ENCODE measurements at regions not wholly inside any gene's neighbourhood (a gene's known extent, or its start where the extent isn't known, plus 50 kb on each side); places are given as distances from the start of the nearest gene placed in this dataset.
A peak's percentile ranks its signal among the peaks of the same experiment; 100 is the strongest.

DNA sequence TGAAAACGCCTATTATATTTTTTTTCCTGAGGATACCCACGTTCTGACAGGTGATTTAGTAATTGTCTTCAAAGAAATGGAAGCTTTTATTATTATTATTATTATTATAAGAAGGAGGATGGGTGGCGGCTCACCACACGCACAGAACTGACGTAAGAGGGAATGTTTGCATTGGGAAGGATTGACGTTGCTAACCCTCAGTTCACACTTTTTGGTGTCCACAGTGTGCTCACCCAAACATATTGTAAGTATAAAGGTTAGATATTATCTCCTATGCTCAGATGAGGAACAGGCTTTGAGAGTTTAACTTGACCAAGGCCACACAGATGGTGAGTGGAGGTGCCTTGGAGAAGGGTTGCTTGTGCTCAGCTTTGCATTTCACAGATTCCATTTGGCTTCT, 533.5 kb upstream of the TBL1XR1 start:
- no peak for DNase-seq

DNA sequence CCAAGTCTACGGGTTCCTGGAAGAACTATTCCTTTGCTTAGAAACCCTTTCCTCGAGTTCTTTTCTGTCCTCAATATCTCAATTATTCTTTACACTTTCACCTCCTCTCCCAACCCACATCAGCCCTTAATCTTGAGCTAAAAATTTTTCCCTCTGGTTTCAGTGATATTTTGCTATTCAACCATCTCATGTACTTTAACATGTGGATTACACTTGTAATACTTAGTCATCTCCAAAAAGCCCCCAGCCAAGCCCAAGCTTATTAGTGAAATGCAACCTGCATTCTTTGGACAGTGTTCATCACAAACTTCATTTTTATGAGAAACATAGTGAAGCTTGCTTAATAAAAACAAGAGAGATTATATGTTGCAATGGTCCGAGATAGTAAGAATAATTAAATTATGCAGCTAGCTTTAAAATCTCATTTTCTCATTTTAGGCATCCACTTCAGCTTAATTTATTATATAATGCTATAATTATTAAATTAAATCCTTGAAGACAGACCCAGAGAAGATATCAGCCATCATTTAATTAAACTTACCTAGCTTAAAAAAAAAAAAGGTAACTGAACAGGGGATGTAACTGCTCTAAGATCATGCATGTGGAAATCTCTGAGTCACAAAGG, 534.5 kb upstream of the TBL1XR1 start:
- DNase-seq: peak; percentile 80

DNA sequence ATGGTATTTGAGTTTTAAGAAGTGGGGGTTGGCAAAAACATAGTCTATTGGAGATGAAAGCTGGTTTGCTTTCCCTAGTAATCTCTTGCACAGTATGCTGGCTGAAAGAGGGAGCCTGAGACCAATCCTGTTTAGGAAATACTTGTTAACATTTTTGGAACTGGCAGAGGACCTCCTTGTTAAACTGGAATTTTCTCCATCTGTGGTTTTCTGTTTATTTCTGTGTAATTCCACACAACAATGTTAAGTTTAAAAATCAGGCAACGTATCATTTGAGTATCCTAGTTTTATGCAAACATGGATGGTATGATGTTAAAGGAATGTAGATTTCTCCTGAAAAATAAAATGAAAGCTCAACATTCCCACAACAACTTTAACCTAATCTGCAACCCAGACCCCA, 536.0 kb upstream of the TBL1XR1 start:
- DNase-seq: no peak

DNA sequence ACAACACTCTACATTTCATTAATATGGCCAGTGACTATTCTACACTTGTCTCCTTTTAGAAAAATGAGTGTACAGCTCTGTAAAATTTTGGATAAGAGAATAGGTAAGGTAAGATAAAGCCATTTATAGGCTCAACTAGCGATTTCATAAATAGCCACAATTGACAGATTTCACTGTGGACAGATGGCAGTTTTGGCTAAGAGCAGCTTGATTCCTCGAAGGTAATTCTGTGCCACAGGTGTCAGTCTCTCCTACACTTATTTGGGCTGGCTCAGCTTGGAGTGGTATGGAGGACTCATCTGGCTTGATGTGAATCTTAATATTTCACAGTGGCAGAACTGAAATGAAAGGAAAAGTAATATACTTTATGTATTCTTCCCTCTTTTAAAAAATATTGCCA, 536.7 kb upstream of the TBL1XR1 start:
- no peak for DNase-seq

DNA sequence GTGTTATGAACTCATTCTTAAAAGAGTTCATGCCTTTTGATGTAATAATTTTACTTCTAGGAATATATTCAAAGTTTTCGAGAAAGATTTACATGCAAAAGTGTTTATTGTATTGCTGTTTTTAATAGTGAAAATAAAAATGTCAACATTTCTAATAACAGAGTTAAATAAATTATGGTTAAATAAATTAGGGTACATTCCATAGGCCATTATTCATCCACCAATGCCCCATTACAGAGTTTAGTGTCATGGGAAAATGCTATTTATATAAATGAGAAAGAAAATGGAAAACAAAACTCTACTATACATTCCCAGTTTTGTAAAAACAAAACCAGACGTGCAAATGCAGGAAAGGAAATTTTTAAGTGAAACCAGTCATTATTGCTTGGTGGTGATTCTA, 538.1 kb upstream of the TBL1XR1 start:
- DNase-seq: peak; percentile 31

DNA sequence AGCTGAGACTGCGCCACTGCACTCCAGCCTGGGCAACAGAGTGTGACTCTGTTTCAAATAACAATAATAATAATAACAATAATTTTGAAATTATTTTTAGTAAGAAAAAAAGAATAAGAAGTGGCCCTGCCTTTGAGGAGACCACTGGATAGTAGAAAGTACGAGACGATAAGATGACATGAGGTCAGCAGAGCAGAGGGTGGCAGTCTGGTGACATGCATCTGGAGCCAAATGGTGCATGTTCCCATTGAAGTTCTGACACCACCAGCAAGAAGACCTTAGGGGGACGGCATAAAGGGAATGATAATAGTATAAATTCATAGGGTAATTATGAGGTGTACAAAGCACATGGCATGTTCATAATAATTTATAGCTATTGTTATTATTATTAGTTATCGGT, 542.2 kb upstream of the TBL1XR1 start:
- DNase-seq: no peak

DNA sequence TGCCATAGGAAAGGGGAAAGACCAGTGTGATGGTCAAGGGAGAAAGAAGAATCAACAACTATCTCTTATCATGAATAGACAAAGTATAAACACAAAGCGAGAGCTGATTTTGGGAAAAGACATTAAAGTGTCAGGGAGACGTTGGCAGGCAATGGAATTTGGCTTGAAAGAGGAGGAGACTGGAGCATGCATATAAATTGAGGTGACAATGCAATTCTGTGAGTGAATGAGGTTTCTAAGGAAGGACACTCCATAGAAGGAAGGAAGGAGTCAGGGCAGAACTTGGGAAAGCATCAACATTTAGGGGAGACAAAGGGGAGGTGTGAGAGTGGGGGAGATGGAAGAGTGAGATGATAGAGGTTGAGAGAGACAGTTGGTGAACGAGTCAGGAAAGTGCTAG, 543.0 kb upstream of the TBL1XR1 start:
- no peak for DNase-seq

DNA sequence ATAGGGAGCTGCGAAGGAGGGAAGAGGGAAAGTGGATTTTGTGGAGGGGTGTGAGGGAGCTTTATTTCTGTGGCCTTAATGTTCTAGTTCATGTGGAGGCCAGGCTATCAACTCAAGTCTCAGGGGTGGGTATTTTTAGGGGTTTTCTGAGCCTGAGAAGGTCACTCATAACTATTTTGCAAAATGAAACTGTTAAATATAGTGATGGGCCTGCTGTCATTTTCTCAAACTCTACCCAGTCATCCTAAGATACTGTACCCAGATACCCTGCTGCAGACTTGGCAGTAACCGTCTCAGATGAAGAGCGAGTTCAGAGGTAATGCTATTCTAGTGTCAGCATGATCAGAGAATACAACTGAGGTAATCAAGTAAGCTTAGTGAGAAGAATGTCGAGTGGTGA, 545.0 kb upstream of the TBL1XR1 start:
- no peak for DNase-seq

DNA sequence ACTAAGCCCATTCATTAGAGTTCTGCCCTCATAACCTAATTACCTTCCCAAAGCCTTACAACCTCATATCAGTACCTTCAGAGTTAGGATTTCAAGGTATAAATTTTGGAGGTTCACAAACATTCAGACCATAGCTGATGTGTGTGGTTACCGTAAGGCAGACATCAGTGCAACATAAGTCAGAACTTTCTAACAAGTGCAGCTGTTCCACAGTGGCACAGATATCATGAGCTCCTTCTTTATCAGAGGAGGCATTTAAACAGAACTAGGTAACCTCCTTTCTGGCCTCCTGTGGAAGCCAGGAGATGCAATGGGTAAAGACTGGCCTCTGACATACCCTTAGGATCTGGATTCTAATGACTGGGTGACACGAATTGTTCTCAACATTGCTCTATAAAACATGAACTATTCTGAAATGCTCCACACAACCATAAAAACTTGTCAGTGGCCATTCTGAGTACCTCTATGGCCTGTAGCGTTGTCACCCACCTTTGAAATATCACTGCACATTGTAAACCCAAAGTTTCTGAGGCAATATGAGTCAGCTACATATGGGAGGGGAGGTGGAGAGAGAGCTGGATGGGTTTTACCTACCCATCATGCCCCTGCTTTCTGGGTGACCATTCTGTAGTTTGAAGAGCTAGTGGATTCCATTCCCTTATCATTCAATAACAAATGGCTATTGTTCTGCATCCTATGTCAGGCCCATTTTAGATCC, 546.0 kb upstream of the TBL1XR1 start:
- no peak for DNase-seq

DNA sequence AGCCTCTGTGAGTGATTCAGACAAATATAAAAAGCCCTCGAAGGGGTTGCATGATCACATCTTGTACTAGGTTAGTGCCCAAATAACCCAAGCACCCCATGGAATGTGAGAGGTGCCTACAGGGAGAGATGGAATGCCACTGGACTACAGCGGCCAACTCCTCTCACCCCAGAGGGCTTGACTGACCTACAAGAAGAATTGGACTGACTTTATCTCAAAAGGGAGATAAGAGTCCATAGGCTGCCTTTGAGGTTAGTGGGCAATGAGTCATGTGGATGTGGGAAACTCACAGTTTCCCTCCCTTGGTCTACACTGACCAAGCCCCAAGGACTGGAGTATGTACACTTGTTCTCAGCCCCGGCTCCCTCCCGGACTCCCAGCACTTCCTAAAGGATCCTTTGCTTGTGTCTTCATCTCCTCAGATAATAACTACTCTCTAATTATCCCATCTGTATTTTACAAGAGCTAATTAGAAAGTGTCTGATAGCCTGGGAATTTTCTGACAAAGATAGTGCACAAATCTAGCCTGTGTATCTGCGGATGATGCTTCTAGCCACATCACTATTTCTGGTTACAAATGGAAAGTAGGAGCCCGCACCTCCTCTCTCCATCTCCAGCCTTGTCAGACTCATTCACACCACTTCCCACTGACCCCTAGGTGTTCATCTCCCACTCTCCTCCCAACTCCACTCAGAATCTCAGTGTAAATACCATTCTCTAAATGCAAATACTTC, 547.8 kb upstream of the TBL1XR1 start:
- no peak for DNase-seq

DNA sequence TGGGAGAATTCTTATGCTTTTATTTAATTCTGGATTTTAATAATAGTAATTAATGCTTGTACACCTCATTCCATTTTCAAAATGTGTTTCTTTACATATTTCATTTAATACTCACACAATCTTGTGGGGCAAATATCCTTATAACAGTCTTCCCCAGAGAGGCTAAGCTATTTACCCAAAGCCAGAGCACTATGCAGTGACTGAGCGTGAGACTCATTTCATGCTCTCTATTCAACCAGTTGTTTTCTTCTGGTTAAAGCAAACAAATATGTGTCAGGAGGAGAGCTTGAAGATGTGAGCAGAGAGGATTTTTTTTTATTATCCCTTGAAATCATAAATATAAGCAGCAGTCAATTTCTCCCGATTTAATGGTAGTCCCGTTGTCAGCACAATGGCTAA, 548.3 kb upstream of the TBL1XR1 start:
- no peak for DNase-seq

DNA sequence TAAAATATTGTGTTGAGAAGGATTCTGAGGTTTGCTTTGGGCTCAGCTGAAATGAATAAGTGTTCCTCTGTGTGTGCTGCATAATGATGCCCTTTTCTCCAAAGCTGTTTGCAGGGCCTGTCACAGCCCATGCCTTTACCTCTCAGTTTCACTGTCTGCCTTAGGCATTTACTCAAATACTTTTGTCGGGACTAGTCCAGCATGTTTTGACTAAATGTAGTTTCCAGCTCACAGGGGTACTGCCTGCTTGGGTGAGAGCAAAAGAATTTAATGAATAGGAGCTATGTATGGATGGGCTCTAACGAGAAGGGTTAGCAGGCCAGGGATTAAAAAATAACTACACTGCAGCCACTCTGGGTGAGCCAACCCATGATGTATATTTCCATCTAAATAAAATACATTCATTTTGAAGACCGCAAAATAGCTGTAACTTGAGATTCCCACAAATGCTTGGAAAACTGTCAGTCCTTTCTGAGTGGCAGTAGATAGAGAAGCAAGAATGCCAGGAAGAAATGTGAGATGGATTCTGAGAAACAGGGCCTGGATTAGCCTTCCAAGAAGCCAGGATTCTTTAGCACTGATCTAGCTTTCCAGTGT, 549.2 kb upstream of the TBL1XR1 start:
- no peak for DNase-seq

DNA sequence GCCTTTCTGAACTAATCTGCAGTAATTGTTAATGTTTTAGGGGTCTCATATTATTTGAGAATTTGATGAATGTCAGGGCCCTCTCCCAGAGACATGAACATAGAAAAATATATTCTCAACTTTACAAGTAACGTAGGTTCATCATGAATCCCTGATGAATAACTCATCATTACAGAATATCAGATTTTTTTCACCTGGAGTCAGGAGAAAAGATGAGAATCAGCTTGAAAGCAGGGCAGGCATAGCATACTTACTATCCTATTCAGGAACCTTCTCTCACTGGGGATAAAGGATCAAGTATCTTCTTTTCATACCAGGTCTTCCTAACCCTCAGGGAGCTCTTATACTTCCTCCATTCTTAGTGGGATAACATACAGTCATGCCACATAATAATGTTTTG, 552.6 kb upstream of the TBL1XR1 start:
- no peak for DNase-seq

DNA sequence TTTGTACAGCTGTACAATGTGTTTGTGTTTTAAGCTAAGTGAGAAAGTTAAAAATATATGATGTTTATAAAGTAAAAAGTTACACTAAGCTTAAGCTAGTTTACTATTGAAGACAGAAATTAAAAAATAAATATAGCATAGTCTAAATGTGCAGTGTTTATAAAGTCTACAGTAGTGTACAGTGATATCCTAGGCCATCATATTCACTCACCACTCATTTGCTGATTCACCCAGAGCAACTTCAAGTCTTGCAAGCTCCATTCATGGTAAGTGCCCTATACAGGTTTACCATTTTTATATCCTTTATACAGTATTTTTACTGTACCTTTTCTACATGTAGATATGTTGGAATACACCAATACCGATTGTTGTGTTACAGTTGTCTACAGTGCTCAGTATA, 553.2 kb upstream of the TBL1XR1 start:
- no peak for DNase-seq

DNA sequence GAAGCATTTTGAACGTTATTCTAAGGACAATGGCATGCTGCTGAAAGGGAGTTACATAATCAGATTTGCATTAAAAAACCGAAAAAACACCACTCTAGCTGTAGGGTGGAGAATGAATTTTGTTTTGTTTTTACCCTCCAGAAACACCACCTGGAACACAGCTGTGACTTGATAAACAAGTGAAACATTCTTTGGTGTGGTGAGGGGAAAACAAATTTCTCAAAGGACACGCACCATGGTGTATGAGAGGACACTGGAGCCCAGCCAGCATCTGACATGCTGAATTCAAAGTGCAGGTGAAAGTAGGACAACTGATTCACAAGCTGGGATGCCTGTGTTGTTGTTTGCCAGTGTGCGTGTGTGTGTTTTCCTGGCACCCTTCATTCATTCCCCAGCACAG, 554.5 kb upstream of the TBL1XR1 start:
- DNase-seq: no peak

DNA sequence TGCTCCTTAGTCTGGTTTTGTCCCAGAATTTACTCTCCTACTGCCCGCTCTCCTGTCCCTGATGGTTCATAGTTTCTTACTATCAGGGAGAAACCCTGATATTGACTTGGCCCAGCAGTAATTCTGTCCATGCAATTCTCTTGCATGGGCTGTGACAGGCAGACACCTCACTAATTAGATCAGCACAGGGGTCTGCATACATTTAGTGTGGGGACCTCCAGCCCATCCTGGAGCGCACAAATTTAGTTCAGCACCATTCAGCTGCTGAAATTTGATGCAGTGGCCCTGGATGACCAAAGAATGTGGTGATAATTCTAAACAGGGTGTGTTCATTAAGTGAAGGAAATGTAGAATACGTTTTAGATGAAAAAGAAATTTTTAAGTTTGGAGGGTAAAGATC, 555.5 kb upstream of the TBL1XR1 start:
- DNase-seq: no peak

DNA sequence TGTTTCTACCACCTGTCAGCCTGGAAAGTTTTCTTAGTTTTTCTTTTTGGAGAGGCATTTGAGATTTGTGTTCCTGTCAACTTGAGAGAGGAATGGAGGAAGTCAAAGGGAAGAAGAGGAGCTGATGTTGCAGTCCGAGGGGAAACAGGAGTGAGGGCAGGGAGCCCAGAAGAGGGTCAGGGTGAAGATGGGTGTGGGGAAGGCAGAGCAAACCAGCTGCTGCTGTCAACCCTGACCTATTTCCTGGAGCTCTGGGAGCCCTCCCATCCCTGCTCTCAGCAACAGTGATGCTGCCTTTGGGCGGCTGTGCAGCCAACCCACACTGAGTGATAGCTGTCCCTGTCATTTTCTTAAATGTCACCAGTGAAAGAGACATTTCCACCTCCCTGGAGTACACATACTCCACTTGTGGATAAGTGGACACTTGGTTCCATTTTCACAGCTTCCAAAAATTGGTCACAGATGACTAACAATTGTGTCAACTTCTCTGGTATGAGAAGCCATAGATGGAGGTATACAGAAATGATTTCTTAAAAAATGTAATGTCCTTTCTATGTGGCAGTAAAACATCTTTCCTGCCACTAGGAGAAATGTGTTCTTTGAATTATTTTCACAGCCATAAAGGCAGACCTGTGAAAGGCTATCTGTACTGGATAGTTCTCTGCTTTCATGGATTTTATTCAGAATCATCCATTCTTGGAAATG, 556.3 kb upstream of the TBL1XR1 start:
- peak; percentile 58 for DNase-seq

DNA sequence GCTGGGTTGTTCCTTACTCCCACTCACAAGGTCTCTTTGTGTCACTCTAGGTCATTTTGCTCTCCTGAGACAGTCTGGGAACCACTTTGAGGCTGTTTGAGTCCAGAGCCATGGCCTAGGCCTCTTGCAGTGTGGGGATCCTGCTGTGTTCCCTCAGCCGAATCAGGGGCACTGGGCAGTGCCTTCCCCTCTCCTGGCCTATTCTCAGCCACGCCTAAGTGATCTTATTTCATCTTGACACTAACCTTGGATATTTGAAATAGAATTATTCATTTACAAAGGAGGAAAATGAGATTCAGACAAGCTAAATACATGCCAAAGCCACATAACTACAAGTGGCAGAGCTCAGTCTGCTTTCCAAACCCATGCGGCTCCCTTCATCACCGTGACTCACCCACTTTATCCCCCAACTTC, 557.2 kb upstream of the TBL1XR1 start:
- DNase-seq: no peak

DNA sequence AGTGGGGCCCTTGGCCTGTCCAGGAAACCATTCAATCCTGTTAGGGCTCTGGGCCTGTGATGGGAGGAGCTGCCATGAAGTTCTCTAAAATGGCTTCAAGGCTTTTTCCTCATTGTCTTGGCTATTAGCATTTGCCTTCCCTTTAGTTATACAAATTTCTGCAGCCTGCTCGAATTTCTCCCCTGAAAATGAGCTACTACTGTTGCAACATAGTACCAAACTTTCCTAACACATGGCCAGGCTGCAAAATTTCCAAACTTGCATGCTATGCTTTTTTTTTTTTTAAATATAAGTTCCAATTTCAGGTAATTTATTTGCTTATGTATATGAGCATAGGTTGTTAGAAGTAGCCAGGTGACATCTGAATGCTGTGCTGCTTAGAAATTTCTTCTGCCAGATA, 560.8 kb upstream of the TBL1XR1 start:
- no peak for DNase-seq

DNA sequence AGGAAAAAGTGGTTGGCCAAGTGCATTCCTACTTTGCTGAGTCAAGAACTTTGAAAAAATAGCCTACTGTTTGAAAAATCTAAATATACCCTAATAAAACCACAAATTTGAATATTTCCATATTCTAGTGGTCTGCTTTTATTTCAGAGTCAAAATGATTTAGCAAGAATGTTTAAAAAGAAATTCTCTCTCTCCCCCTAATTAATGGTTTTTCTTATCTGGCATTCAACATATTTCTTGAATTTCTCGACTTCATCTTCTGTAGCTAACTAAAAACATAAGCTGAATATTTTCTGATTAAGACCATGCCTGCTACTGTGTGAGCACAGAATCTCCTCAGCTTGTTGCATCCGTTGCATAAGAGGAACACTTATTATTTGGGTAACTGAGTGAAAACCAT, 563.5 kb upstream of the TBL1XR1 start:
- no peak for DNase-seq

DNA sequence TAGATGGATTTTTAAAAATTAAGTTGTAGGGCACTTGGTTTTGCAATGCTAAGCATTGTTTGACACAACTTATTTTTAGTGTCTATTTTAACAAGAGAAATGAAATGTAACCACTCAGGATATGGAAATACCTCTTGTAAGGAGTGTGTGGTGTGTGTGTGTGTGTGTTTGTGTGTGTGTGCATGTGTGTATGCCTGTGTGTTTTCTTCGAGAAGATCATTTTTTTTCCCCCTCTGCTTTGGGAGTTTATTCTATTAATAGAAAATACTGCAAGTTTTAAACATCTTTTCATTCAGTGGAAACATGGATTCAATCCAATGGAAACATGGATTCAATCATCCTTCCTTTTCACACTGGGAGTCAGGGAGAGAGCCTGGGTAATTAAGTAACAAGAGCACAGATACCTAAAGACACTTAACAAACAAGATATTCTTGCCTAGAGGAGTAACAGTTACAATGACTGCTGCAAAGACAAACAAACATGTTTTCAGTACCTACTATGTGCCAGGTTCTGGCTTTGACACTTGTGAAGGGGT, 567.2 kb upstream of the TBL1XR1 start:
- no peak for DNase-seq

DNA sequence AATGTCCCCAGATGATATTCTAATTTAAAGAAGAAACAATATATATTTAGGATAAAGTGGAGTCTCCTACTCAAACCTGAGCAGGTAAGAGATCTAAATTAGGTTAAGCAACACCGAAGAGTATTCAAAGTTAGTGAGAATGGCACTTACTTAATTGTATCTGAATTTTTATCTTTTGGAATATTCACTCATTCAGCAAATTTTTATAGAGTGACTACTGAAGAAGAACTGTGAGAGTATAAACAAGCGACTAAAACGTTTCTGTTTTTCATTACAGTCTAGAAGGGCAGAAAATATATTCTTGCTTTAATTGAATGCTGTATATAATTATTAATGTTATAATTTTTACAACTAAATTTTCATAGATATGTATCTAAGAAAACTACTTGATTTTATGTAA, 567.7 kb upstream of the TBL1XR1 start:
- no peak for DNase-seq

Measured in HCEC 1CT (cell line).